ENCODE measurements at regions not wholly inside any gene's neighbourhood (a gene's known extent, or its start where the extent isn't known, plus 50 kb on each side); places are given as distances from the start of the nearest gene placed in this dataset.

DNA sequence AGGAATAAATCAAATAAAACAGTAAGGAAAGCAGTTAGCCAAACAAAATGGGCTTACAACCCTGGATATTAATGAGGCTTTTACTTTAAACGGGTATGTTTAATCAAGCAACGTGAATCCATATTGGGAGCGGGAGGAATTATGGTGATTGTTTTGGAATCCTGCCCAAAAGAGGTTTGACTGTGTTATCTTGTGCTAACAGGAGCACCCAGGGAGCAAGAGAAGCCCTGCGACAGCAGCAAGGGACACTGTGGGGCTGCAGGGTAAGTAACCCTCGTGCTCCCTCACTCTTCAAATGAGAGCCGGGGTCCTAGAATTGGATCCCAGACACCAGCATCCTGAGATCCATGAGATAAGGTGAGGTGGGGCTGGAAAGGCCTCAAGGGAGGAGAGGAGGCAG, 72.6 kb upstream of the PGBD5 start:
- no peak overlapping the region for H3K4me3 ChIP-seq
- no peak for DNase-seq
- H3K36me3 ChIP-seq (ENCODE audit: low read depth, missing control alignments) = no peaks in the 10 kb centered on the region
- no peaks in the 10 kb centered on the region for H3K4me1 ChIP-seq
- WGBS, 2 donors = 63 to 71% methylated on average over 6 of the region's 6 CpGs
- H3K9me3 ChIP-seq = no peaks in the 10 kb centered on the region
- no peak overlapping the region for H3K27ac ChIP-seq
- TF ChIP-seq, protein P1, sequence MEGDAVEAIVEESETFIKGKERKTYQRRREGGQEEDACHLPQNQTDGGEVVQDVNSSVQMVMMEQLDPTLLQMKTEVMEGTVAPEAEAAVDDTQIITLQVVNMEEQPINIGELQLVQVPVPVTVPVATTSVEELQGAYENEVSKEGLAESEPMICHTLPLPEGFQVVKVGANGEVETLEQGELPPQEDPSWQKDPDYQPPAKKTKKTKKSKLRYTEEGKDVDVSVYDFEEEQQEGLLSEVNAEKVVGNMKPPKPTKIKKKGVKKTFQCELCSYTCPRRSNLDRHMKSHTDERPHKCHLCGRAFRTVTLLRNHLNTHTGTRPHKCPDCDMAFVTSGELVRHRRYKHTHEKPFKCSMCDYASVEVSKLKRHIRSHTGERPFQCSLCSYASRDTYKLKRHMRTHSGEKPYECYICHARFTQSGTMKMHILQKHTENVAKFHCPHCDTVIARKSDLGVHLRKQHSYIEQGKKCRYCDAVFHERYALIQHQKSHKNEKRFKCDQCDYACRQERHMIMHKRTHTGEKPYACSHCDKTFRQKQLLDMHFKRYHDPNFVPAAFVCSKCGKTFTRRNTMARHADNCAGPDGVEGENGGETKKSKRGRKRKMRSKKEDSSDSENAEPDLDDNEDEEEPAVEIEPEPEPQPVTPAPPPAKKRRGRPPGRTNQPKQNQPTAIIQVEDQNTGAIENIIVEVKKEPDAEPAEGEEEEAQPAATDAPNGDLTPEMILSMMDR (IDR thresholded peaks at IDR 0.05) = no peak
- TF ChIP-seq POLR2A (IDR thresholded peaks at IDR 0.05) = no peak
- no peaks in the 10 kb centered on the region for H3K27me3 ChIP-seq
- intact Hi-C loops (cut with DNase I; ENCODE audit: low total_unique reads) = no loop called here

DNA sequence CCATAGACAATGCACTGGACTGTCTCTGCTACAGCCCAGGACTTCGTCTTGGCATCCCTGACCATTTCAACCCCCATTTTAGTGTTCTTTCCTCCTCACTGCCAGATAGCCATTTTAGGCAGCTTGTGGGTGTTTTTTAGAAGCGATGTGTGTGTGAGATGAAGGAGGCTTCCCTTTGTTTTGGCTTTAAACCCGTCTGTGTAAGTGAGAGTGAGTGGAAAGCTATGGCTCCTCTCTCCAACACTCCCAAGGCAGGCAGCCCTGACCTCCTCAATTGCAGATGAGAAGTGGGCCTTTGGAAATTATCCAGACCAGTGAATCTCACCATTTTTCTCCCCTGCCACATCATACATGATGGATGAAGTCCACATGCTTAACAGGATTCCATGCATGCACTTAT, 70.3 kb upstream of the PGBD5 start:
- intact Hi-C loops (cut with DNase I; ENCODE audit: low total_unique reads) = no loop called here
- no peaks in the 10 kb centered on the region for H3K4me1 ChIP-seq
- TF ChIP-seq, protein P1 (IDR thresholded peaks at IDR 0.05) = no peak
- no peak for TF ChIP-seq POLR2A (IDR thresholded peaks at IDR 0.05)
- DNase-seq = no peak
- H3K27ac ChIP-seq = no peak overlapping the region
- no peaks in the 10 kb centered on the region for H3K36me3 ChIP-seq (ENCODE audit: low read depth, missing control alignments)
- no peaks in the 10 kb centered on the region for H3K9me3 ChIP-seq
- H3K27me3 ChIP-seq = no peaks in the 10 kb centered on the region
- 40 to 58% methylated on average over 3 of the region's 3 CpGs for WGBS, 2 donors
- no peak overlapping the region for H3K4me3 ChIP-seq

DNA sequence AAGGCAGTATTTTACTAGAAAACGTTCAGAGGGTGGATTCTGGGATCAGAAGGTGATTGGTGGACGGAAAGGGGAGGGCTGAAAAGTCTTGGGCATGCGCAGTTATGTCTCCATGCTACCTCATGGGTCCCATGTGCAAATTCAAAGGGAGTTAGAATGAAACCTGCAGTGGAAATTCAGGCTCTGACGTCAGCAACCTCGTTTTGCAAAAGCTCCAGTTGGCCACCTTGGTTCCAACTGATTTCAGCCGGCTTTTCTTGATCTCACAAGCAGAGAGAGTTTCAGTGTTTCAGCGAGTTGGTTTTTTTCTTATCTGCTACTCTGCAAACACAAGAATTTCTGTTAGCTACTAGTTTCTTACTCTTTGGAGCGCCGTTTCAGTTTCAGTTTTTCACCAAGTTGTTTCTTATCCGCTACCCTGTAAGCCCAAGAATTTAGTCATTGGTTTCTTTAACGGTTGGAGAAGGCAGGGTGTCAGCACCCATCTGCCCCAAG, 69.8 kb upstream of the PGBD5 start:
- no peak overlapping the region for H3K27ac ChIP-seq
- no peaks in the 10 kb centered on the region for H3K27me3 ChIP-seq
- no peak overlapping the region for H3K4me3 ChIP-seq
- no peaks in the 10 kb centered on the region for H3K4me1 ChIP-seq
- intact Hi-C loops (cut with DNase I; ENCODE audit: low total_unique reads) = no loop called here
- no peaks in the 10 kb centered on the region for H3K36me3 ChIP-seq (ENCODE audit: low read depth, missing control alignments)
- peak; percentile 40 for DNase-seq
- WGBS, 2 donors = 49 to 66% methylated on average over 11 of the region's 11 CpGs
- no peak for TF ChIP-seq POLR2A (IDR thresholded peaks at IDR 0.05)
- TF ChIP-seq, protein P1 (IDR thresholded peaks at IDR 0.05) = no peak
- no peaks in the 10 kb centered on the region for H3K9me3 ChIP-seq

DNA sequence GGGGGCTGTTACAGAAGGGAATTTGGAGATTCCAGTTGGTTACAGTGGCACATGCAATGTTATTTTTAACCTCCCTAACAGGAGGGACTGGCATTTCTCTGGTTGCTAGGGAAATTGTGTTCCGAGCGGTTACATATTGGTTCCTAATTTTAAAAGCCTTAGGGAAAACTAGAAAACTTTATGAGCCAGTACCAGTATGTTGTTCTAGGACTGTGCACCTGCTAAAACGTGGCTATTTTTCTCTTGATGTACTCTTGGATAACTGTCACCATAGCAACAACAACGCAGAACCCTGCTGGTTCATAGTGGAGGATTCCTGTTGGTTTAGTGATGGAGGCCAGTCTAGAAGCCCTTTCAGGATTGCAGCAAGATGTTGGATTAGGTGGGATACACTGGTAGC, 68.9 kb upstream of the PGBD5 start:
- DNase-seq = no peak
- Histone ChIP-seq H3K27ac (no peak overlapping the region), H3K27me3 (no peaks in the 10 kb centered on the region), H3K4me3 (no peak overlapping the region), H3K9me3 (no peaks in the 10 kb centered on the region), H3K36me3 (ENCODE audit: low read depth, missing control alignments) (no peaks in the 10 kb centered on the region), H3K4me1 (no peaks in the 10 kb centered on the region)
- WGBS, 2 donors = 63 to 65% methylated on average over 4 of the region's 4 CpGs
- TF ChIP-seq, protein P1 (IDR thresholded peaks at IDR 0.05) = no peak
- no peak for TF ChIP-seq POLR2A (IDR thresholded peaks at IDR 0.05)
- intact Hi-C loops (cut with DNase I; ENCODE audit: low total_unique reads) = no loop called here

DNA sequence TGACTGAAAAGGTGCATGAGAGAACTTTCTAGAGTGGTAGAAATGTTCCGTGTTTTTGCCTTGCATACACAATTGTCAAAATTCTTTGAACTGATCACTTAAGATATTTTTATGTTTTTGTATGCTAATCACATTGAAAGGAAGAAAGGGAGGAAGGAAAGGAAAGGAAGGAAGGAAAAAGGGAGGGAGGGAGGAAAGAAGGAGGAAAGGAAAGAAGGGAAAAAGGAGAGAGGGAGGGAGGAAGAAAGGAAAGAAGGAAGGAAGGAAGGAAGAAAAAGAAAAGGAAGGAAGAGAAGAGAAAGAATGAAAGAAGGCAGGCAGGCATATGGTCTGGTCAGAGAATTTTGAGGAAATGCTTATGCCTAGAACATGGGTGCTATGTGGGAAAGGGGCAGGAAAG, 68.4 kb upstream of the PGBD5 start:
- Histone ChIP-seq H3K27ac (no peak overlapping the region), H3K4me1 (no peaks in the 10 kb centered on the region), H3K4me3 (no peak overlapping the region), H3K27me3 (no peaks in the 10 kb centered on the region), H3K36me3 (ENCODE audit: low read depth, missing control alignments) (no peaks in the 10 kb centered on the region), H3K9me3 (no peaks in the 10 kb centered on the region)
- 84 to 96% methylated on average over 1 of the region's 1 CpG for WGBS, 2 donors
- intact Hi-C loops (cut with DNase I; ENCODE audit: low total_unique reads) = no loop called here
- DNase-seq = no peak
- TF ChIP-seq POLR2A (IDR thresholded peaks at IDR 0.05) = no peak
- TF ChIP-seq, protein P1 (IDR thresholded peaks at IDR 0.05) = no peak

Data from testis (tissue), 2 donors.